Activated CD4-positive, alpha-beta T cell treated with anti-CD3 and anti-CD28 coated beads for 36 hours (primary cell): ENCODE measurements at regions not wholly inside any gene's neighbourhood (a gene's known extent, or its start where the extent isn't known, plus 50 kb on each side); places are given as distances from the start of the nearest gene placed in this dataset.

Experiments used
- ATAC-seq: fragments of 200-7000 bp; cut with Tn5 transposase; one replicate; pipeline ENCODE4 v1.10.0; 2021; ENCODE audit warnings: mild to moderate bottlenecking, moderate library complexity
- CTCF ChIA-PET: fragments of 350-600 bp; sonication (Branson Sonifier 250); formaldehyde crosslinking; loops from one replicate; lab custom pipeline; 2021; ENCODE audit warnings: antibody characterized with exemption; lab: Charles Lee
- POLR2A ChIA-PET: fragments of 350-600 bp; sonication (Branson Sonifier 250); formaldehyde crosslinking; loops from one replicate; lab custom pipeline; 2021; ENCODE audit warnings: antibody characterized with exemption, inconsistent platforms; lab: Charles Lee
- DNase-seq: peaks from one replicate; pipeline ENCODE4 v3.0.0-alpha.2; 2020
- H3K27ac Mint-ChIP-seq: one replicate; pipeline ENCODE4 v1.8.0; 2021; ENCODE audit warnings: mixed read lengths
- H3K27me3 Mint-ChIP-seq: one replicate; pipeline ENCODE4 v1.8.0; 2021; ENCODE audit warnings: mixed read lengths
- H3K36me3 Mint-ChIP-seq: one replicate; pipeline ENCODE4 v1.8.0; 2021; ENCODE audit warnings: low read depth, mixed read lengths
- H3K4me1 Mint-ChIP-seq: one replicate; pipeline ENCODE4 v1.8.0; 2021; ENCODE audit warnings: mixed read lengths
- H3K4me3 Mint-ChIP-seq: one replicate; pipeline ENCODE4 v1.8.0; 2021; ENCODE audit warnings: mild to moderate bottlenecking, moderate library complexity, mixed read lengths
- H3K9me3 Mint-ChIP-seq: one replicate; pipeline ENCODE4 v1.8.0; 2021; ENCODE audit warnings: low read depth, mixed read lengths
- intact Hi-C, 2 experiments: fragments of 100-400 bp; cut with DNase I in 1 of 2; cut with micrococcal nuclease in 1 of 2; formaldehyde crosslinking; loops; one replicate each; pipeline versions ENCODE4 v1.14.2 to v1.15.1; 2022 to 2024; cut with DNase I, micrococcal nuclease

GRCh38 chr11:42576318-42576717 is 735.5 kb upstream of the API5 start:
- Mint-ChIP-seq H3K27me3 (no peaks in the 10 kb centered on the region), H3K9me3 (peaks cover 7% of the 10 kb centered on the region), H3K4me1 (no peaks in the 10 kb centered on the region), H3K36me3 (no peaks in the 10 kb centered on the region), H3K27ac (no peak overlapping the region), H3K4me3 (no peak overlapping the region)
- ChIA-PET CTCF (no interaction called here), POLR2A (no interaction called here)
- DNase-seq (no peak), ATAC-seq (no peak)
- intact Hi-C loops: no loop called here

GRCh38 chr11:42589286-42589685 is 722.5 kb upstream of the API5 start:
- no peak for DNase-seq
- Mint-ChIP-seq H3K27ac (no peak overlapping the region), H3K27me3 (no peaks in the 10 kb centered on the region), H3K9me3 (peaks cover 2% of the 10 kb centered on the region), H3K36me3 (no peaks in the 10 kb centered on the region), H3K4me1 (no peaks in the 10 kb centered on the region), H3K4me3 (no peak overlapping the region)
- intact Hi-C loops: no loop called here
- no peak for ATAC-seq
- CTCF ChIA-PET: no interaction called here
- POLR2A ChIA-PET: no interaction called here

GRCh38 chr11:42591841-42592240 is 720.0 kb upstream of the API5 start:
- ChIA-PET CTCF (interaction anchor here (0.6 kb wide), 1 partner anchor 340 kb away, joined by 3 read pairs; no protein-coding TSS in a partner anchor), POLR2A (no interaction called here)
- no peaks in the 10 kb centered on the region for H3K36me3 Mint-ChIP-seq
- ATAC-seq (no peak), DNase-seq (no peak)
- H3K9me3 Mint-ChIP-seq: no peaks in the 10 kb centered on the region
- no peaks in the 10 kb centered on the region for H3K27me3 Mint-ChIP-seq
- no peaks in the 10 kb centered on the region for H3K4me1 Mint-ChIP-seq
- no peak overlapping the region for H3K27ac Mint-ChIP-seq
- no peak overlapping the region for H3K4me3 Mint-ChIP-seq
- intact Hi-C loops: no loop called here

GRCh38 chr11:42593441-42593840 is 718.4 kb upstream of the API5 start:
- Mint-ChIP-seq H3K27ac (no peak overlapping the region), H3K9me3 (no peaks in the 10 kb centered on the region), H3K27me3 (no peaks in the 10 kb centered on the region), H3K4me1 (no peaks in the 10 kb centered on the region), H3K36me3 (no peaks in the 10 kb centered on the region), H3K4me3 (no peak overlapping the region)
- ChIA-PET POLR2A (no interaction called here), CTCF (no interaction called here)
- no peak for ATAC-seq
- no peak for DNase-seq
- intact Hi-C loops: no loop called here

GRCh38 chr11:42595876-42596275 is 715.9 kb upstream of the API5 start:
- ChIA-PET CTCF (no interaction called here), POLR2A (no interaction called here)
- H3K4me1 Mint-ChIP-seq: no peaks in the 10 kb centered on the region
- no peak overlapping the region for H3K4me3 Mint-ChIP-seq
- H3K36me3 Mint-ChIP-seq: no peaks in the 10 kb centered on the region
- intact Hi-C loops: no loop called here
- no peak overlapping the region for H3K27ac Mint-ChIP-seq
- H3K9me3 Mint-ChIP-seq: peaks cover 2% of the 10 kb centered on the region
- H3K27me3 Mint-ChIP-seq: no peaks in the 10 kb centered on the region
- ATAC-seq (no peak), DNase-seq (no peak)

GRCh38 chr11:42596576-42597145 is 715.1 kb upstream of the API5 start:
- CTCF ChIA-PET: no interaction called here
- no peaks in the 10 kb centered on the region for H3K4me1 Mint-ChIP-seq
- H3K4me3 Mint-ChIP-seq: no peak overlapping the region
- ATAC-seq (no peak), DNase-seq (no peak)
- H3K9me3 Mint-ChIP-seq: peaks cover 2% of the 10 kb centered on the region
- POLR2A ChIA-PET: no interaction called here
- intact Hi-C loops: no loop called here
- no peaks in the 10 kb centered on the region for H3K36me3 Mint-ChIP-seq
- H3K27me3 Mint-ChIP-seq: no peaks in the 10 kb centered on the region
- H3K27ac Mint-ChIP-seq: no peak overlapping the region

- H3K36me3 Mint-ChIP-seq: no peaks in the 10 kb centered on the region
- no peak for DNase-seq
- H3K9me3 Mint-ChIP-seq: peaks cover 2% of the 10 kb centered on the region
- intact Hi-C loops: no loop called here
- ATAC-seq: no peak
- ChIA-PET POLR2A (no interaction called here), CTCF (no interaction called here)
- no peak overlapping the region for H3K27ac Mint-ChIP-seq
- H3K4me1 Mint-ChIP-seq: no peaks in the 10 kb centered on the region
- H3K27me3 Mint-ChIP-seq: no peaks in the 10 kb centered on the region
- no peak overlapping the region for H3K4me3 Mint-ChIP-seq
Measured at GRCh38 chr11:42598341-42598740, 713.5 kb upstream of the API5 start.

GRCh38 chr11:42620796-42621195 is 691.0 kb upstream of the API5 start:
- no peak for ATAC-seq
- intact Hi-C loops: no loop called here
- H3K4me3 Mint-ChIP-seq: no peak overlapping the region
- no peaks in the 10 kb centered on the region for H3K36me3 Mint-ChIP-seq
- DNase-seq: no peak
- POLR2A ChIA-PET: no interaction called here
- H3K9me3 Mint-ChIP-seq: peaks cover 8% of the 10 kb centered on the region
- CTCF ChIA-PET: interaction anchor here (1.4 kb wide), 1 partner anchor 12 kb away, joined by 3 read pairs; no protein-coding TSS in a partner anchor
- H3K4me1 Mint-ChIP-seq: no peaks in the 10 kb centered on the region
- H3K27me3 Mint-ChIP-seq: no peaks in the 10 kb centered on the region
- no peak overlapping the region for H3K27ac Mint-ChIP-seq

GRCh38 chr11:42625757-42626665 is 685.8 kb upstream of the API5 start:
- ChIA-PET POLR2A (no interaction called here), CTCF (no interaction called here)
- Mint-ChIP-seq H3K36me3 (no peaks in the 10 kb centered on the region), H3K4me3 (no peak overlapping the region), H3K9me3 (peaks cover 5% of the 10 kb centered on the region), H3K27ac (no peak overlapping the region), H3K4me1 (no peaks in the 10 kb centered on the region), H3K27me3 (no peaks in the 10 kb centered on the region)
- intact Hi-C loops: no loop called here
- DNase-seq: no peak
- no peak for ATAC-seq

GRCh38 chr11:42631220-42631843 is 680.5 kb upstream of the API5 start:
- DNase-seq (no peak), ATAC-seq (no peak)
- Mint-ChIP-seq H3K27me3 (no peaks in the 10 kb centered on the region), H3K27ac (no peak overlapping the region), H3K9me3 (peaks cover 4% of the 10 kb centered on the region), H3K36me3 (no peaks in the 10 kb centered on the region), H3K4me3 (no peak overlapping the region), H3K4me1 (no peaks in the 10 kb centered on the region)
- CTCF ChIA-PET: no interaction called here
- intact Hi-C loops: no loop called here
- POLR2A ChIA-PET: no interaction called here

- Mint-ChIP-seq H3K9me3 (peaks cover 5% of the 10 kb centered on the region), H3K4me3 (no peak overlapping the region), H3K4me1 (no peaks in the 10 kb centered on the region), H3K27ac (no peak overlapping the region), H3K36me3 (no peaks in the 10 kb centered on the region), H3K27me3 (no peaks in the 10 kb centered on the region)
- ChIA-PET CTCF (no interaction called here), POLR2A (no interaction called here)
- intact Hi-C loops: no loop called here
- DNase-seq: no peak
- no peak for ATAC-seq
Measured at GRCh38 chr11:42646959-42647358, 664.8 kb upstream of the API5 start.

GRCh38 chr11:42647993-42648392 is 663.8 kb upstream of the API5 start:
- Mint-ChIP-seq H3K9me3 (peaks cover 5% of the 10 kb centered on the region), H3K27me3 (no peaks in the 10 kb centered on the region), H3K4me3 (no peak overlapping the region), H3K4me1 (no peaks in the 10 kb centered on the region), H3K36me3 (no peaks in the 10 kb centered on the region), H3K27ac (no peak overlapping the region)
- intact Hi-C loops: no loop called here
- ATAC-seq (no peak), DNase-seq (no peak)
- ChIA-PET POLR2A (no interaction called here), CTCF (no interaction called here)
